ENCODE measurements at regions not wholly inside any gene's neighbourhood (a gene's known extent, or its start where the extent isn't known, plus 50 kb on each side); places are given as distances from the start of the nearest gene placed in this dataset.

DNA sequence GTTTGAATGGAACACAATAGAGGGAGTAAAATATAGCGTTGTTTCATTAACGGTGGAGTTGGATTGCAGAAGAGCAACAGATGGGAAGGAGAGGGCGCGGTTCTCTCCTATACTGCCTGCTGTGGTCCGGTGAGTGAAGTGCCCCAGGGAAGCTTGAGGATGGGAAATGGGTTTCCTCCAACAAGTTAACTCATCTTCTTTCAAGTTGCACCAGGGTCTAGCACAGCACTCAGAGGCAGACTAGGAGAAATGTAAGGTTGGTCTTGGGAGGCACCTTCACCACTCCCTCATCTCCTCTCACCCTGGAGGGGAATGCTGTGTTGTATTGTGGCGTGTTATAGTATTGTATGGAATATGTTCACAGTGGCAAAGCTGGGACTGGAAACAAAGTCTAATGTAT, 96.9 kb upstream of the SLC24A3 start:
- Histone ChIP-seq H3K4me1 (ENCODE audit: control insufficient read depth in 1 of 2, insufficient read depth in 2 of 2, low read depth in 1 of 2, low read length in 1 of 2) (no peaks in the 10 kb centered on the region), H3K9ac (no peak overlapping the region), H3K4me2 (no peak overlapping the region), H3K79me2 (ENCODE audit: insufficient read depth) (no peaks in the 10 kb centered on the region), H3F3A (replicated peaks; ENCODE audit: insufficient read depth) (no peaks in the 10 kb centered on the region), H3K36me3 (replicated peaks in 1 of 2; ENCODE audit: control insufficient read depth in 1 of 2, insufficient read depth in 2 of 2, low read length in 1 of 2) (no peaks in the 10 kb centered on the region), H3K4me3 (ENCODE audit: low read depth in 2 of 2, low read length in 1 of 2) (no peak overlapping the region), H3K27me3 (ENCODE audit: insufficient read depth) (no peaks in the 10 kb centered on the region), H3K9me2 (no peaks in the 10 kb centered on the region), H3K9me3 (no peaks in the 10 kb centered on the region), H3K27ac (ENCODE audit: low read depth in 2 of 2, low read length in 1 of 2) (no peak overlapping the region), H4K20me1 (ENCODE audit: insufficient read depth) (no peaks in the 10 kb centered on the region), H2AFZ (ENCODE audit: low read depth) (no peak overlapping the region)
- DNase-seq, result no peak
- ChIA-PET POLR2A (no interaction called here), CTCF (no interaction called here)
- TF ChIP-seq PBX3 (IDR thresholded peaks at IDR 0.05), result no peak
- TF ChIP-seq, protein P1, sequence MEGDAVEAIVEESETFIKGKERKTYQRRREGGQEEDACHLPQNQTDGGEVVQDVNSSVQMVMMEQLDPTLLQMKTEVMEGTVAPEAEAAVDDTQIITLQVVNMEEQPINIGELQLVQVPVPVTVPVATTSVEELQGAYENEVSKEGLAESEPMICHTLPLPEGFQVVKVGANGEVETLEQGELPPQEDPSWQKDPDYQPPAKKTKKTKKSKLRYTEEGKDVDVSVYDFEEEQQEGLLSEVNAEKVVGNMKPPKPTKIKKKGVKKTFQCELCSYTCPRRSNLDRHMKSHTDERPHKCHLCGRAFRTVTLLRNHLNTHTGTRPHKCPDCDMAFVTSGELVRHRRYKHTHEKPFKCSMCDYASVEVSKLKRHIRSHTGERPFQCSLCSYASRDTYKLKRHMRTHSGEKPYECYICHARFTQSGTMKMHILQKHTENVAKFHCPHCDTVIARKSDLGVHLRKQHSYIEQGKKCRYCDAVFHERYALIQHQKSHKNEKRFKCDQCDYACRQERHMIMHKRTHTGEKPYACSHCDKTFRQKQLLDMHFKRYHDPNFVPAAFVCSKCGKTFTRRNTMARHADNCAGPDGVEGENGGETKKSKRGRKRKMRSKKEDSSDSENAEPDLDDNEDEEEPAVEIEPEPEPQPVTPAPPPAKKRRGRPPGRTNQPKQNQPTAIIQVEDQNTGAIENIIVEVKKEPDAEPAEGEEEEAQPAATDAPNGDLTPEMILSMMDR (IDR thresholded peaks at IDR 0.05), result no peak
- no peak for TF ChIP-seq NRF1 (IDR thresholded peaks at IDR 0.05; ENCODE audit: low read depth, low read length)
- TF ChIP-seq FOXJ3 (CRISPR knock-in tag; IDR thresholded peaks at IDR 0.05), result no peak
- no peak for TF ChIP-seq FOSL2 (IDR thresholded peaks at IDR 0.05; ENCODE audit: borderline replicate concordance, low read depth)
- no peak for TF ChIP-seq TEAD4 (IDR thresholded peaks at IDR 0.05; ENCODE audit: borderline replicate concordance, insufficient read depth)
- TF ChIP-seq MEF2A (IDR thresholded peaks at IDR 0.05; ENCODE audit: borderline replicate concordance, low read depth), result no peak
- TF ChIP-seq, protein P2, sequence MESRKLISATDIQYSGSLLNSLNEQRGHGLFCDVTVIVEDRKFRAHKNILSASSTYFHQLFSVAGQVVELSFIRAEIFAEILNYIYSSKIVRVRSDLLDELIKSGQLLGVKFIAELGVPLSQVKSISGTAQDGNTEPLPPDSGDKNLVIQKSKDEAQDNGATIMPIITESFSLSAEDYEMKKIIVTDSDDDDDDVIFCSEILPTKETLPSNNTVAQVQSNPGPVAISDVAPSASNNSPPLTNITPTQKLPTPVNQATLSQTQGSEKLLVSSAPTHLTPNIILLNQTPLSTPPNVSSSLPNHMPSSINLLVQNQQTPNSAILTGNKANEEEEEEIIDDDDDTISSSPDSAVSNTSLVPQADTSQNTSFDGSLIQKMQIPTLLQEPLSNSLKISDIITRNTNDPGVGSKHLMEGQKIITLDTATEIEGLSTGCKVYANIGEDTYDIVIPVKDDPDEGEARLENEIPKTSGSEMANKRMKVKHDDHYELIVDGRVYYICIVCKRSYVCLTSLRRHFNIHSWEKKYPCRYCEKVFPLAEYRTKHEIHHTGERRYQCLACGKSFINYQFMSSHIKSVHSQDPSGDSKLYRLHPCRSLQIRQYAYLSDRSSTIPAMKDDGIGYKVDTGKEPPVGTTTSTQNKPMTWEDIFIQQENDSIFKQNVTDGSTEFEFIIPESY (IDR thresholded peaks at IDR 0.05; ENCODE audit: borderline replicate concordance, low read depth), result no peak
- no peak for TF ChIP-seq RAD21 (IDR thresholded peaks at IDR 0.05; ENCODE audit: low read length)
- TF ChIP-seq FOXM1 (IDR thresholded peaks at IDR 0.05; ENCODE audit: low read depth), result no peak
- TF ChIP-seq RCOR1 (IDR thresholded peaks at IDR 0.05; ENCODE audit: low read length), result no peak
- no peak for TF ChIP-seq GATA2 (CRISPR knock-in tag; IDR thresholded peaks at IDR 0.05)
- TF ChIP-seq MXI1 (IDR thresholded peaks at IDR 0.05; ENCODE audit: low read depth, low read length), result no peak
- TF ChIP-seq POLR2AphosphoS5 (IDR thresholded peaks at IDR 0.05; ENCODE audit: low read depth, low read length), result no peak
- TF ChIP-seq, protein P3, sequence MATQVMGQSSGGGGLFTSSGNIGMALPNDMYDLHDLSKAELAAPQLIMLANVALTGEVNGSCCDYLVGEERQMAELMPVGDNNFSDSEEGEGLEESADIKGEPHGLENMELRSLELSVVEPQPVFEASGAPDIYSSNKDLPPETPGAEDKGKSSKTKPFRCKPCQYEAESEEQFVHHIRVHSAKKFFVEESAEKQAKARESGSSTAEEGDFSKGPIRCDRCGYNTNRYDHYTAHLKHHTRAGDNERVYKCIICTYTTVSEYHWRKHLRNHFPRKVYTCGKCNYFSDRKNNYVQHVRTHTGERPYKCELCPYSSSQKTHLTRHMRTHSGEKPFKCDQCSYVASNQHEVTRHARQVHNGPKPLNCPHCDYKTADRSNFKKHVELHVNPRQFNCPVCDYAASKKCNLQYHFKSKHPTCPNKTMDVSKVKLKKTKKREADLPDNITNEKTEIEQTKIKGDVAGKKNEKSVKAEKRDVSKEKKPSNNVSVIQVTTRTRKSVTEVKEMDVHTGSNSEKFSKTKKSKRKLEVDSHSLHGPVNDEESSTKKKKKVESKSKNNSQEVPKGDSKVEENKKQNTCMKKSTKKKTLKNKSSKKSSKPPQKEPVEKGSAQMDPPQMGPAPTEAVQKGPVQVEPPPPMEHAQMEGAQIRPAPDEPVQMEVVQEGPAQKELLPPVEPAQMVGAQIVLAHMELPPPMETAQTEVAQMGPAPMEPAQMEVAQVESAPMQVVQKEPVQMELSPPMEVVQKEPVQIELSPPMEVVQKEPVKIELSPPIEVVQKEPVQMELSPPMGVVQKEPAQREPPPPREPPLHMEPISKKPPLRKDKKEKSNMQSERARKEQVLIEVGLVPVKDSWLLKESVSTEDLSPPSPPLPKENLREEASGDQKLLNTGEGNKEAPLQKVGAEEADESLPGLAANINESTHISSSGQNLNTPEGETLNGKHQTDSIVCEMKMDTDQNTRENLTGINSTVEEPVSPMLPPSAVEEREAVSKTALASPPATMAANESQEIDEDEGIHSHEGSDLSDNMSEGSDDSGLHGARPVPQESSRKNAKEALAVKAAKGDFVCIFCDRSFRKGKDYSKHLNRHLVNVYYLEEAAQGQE (IDR thresholded peaks at IDR 0.05; ENCODE audit: low read depth, low read length), result no peak
- TF ChIP-seq, protein P4, sequence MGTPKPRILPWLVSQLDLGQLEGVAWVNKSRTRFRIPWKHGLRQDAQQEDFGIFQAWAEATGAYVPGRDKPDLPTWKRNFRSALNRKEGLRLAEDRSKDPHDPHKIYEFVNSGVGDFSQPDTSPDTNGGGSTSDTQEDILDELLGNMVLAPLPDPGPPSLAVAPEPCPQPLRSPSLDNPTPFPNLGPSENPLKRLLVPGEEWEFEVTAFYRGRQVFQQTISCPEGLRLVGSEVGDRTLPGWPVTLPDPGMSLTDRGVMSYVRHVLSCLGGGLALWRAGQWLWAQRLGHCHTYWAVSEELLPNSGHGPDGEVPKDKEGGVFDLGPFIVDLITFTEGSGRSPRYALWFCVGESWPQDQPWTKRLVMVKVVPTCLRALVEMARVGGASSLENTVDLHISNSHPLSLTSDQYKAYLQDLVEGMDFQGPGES (IDR thresholded peaks at IDR 0.05; ENCODE audit: low read depth, low read length), result no peak
- no peak for TF ChIP-seq USF2 (IDR thresholded peaks at IDR 0.05; ENCODE audit: borderline replicate concordance, low read depth, low read length)
- TF ChIP-seq SMC3 (IDR thresholded peaks at IDR 0.05; ENCODE audit: low read depth, low read length), result no peak
- 39% methylated on average over 6 of the region's 6 CpGs for WGBS (ENCODE audit: low lambda C conversion rate)
